Upper lobe of right lung (tissue), 1 donor: ENCODE measurements at regions not wholly inside any gene's neighbourhood (a gene's known extent, or its start where the extent isn't known, plus 50 kb on each side); places are given as distances from the start of the nearest gene placed in this dataset.
A peak's percentile ranks its signal among the peaks of the same experiment; 100 is the strongest.

ENCODE experiments used
- ATAC-seq: fragments of 200-7000 bp; cut with Tn5 transposase; one replicate; pipeline ENCODE4 v1.9.1; 2020; ENCODE audit warnings: mild to moderate bottlenecking, moderate library complexity
- DNase-seq: peaks from one replicate; pipeline ENCODE4 v3.0.0-alpha.2; 2020
- H3K27ac ChIP-seq: fragments of 200-600 bp; one replicate; pipeline ENCODE4 v1.8.0; 2022
- H3K27me3 ChIP-seq: fragments of 200-600 bp; one replicate; pipeline ENCODE4 v1.8.0; 2022; ENCODE audit warnings: mild to moderate bottlenecking
- H3K36me3 ChIP-seq: fragments of 200-600 bp; one replicate; pipeline ENCODE4 v1.8.0; 2022
- H3K4me1 ChIP-seq: fragments of 200-600 bp; one replicate; pipeline ENCODE4 v1.8.0; 2022
- H3K4me3 ChIP-seq: fragments of 200-600 bp; one replicate; pipeline ENCODE4 v1.8.0; 2022; ENCODE audit warnings: mild to moderate bottlenecking
- H3K9me3 ChIP-seq: fragments of 200-600 bp; one replicate; pipeline ENCODE4 v1.8.0; 2022
- intact Hi-C: fragments of 100-400 bp; cut with DNase I; formaldehyde crosslinking; loops from one replicate; pipeline ENCODE4 v1.11.0; 2022
- TF ChIP-seq, protein P1 (sequence below): fragments of 200-600 bp; IDR thresholded peaks from one replicate; pipeline ENCODE4 v1.8.0; 2022; ENCODE audit warnings: antibody characterized with exemption
- donor health status: DM: no; HTN: yes; CAD: no; lungs with severe emphysema.

DNA sequence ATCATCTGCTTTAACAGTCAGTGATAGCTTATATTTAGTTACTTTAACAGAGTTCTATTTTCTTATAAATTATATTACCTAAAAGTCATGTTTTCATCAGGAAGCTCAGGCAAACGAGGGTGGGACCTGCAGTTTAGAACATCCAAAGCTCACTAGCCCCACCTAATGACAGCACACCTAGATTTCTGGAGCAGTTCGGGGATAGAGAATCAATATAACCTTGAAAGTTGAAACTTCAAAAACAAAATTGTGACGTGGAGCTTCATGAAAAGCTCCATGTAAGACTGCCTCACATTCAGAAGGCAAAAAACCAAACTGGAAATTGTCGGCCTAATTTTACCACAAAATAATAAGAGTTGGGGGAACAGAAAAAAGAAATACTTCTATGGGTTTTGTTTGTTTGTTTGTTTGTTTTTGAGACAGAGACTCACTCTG, 185.9 kb upstream of the CCDC150 start:
- Histone ChIP-seq H3K4me3 (no peak overlapping the region), H3K27ac (no peak overlapping the region), H3K36me3 (no peaks in the 10 kb centered on the region), H3K4me1 (no peaks in the 10 kb centered on the region), H3K27me3 (peaks cover 4% of the 10 kb centered on the region), H3K9me3 (no peaks in the 10 kb centered on the region)
- no peak for DNase-seq
- TF ChIP-seq, protein P1, sequence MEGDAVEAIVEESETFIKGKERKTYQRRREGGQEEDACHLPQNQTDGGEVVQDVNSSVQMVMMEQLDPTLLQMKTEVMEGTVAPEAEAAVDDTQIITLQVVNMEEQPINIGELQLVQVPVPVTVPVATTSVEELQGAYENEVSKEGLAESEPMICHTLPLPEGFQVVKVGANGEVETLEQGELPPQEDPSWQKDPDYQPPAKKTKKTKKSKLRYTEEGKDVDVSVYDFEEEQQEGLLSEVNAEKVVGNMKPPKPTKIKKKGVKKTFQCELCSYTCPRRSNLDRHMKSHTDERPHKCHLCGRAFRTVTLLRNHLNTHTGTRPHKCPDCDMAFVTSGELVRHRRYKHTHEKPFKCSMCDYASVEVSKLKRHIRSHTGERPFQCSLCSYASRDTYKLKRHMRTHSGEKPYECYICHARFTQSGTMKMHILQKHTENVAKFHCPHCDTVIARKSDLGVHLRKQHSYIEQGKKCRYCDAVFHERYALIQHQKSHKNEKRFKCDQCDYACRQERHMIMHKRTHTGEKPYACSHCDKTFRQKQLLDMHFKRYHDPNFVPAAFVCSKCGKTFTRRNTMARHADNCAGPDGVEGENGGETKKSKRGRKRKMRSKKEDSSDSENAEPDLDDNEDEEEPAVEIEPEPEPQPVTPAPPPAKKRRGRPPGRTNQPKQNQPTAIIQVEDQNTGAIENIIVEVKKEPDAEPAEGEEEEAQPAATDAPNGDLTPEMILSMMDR, result peak; percentile 59
- intact Hi-C loops, result no loop called here
- peak; percentile 56 for ATAC-seq

GRCh38 chr2:196454492-196454891, 185.0 kb upstream of the CCDC150 start:
- no peak overlapping the region for H3K27ac ChIP-seq
- H3K36me3 ChIP-seq, result no peaks in the 10 kb centered on the region
- TF ChIP-seq, protein P1, result no peak
- peaks cover 4% of the 10 kb centered on the region for H3K27me3 ChIP-seq
- DNase-seq (no peak), ATAC-seq (no peak)
- H3K9me3 ChIP-seq, result no peaks in the 10 kb centered on the region
- intact Hi-C loops, result no loop called here
- no peak overlapping the region for H3K4me3 ChIP-seq
- H3K4me1 ChIP-seq, result no peaks in the 10 kb centered on the region

- no peaks in the 10 kb centered on the region for H3K36me3 ChIP-seq
- ATAC-seq (no peak), DNase-seq (no peak)
- intact Hi-C loops, result no loop called here
- H3K27me3 ChIP-seq, result no peaks in the 10 kb centered on the region
- H3K4me3 ChIP-seq, result no peak overlapping the region
- no peak overlapping the region for H3K27ac ChIP-seq
- TF ChIP-seq, protein P1, result no peak
- no peaks in the 10 kb centered on the region for H3K9me3 ChIP-seq
- no peaks in the 10 kb centered on the region for H3K4me1 ChIP-seq
Measured at GRCh38 chr2:196459539-196459938, 180.0 kb upstream of the CCDC150 start.

GRCh38 chr2:196463706-196464105, 175.8 kb upstream of the CCDC150 start:
- intact Hi-C loops, result no loop called here
- ATAC-seq, result no peak
- no peaks in the 10 kb centered on the region for H3K36me3 ChIP-seq

DNA sequence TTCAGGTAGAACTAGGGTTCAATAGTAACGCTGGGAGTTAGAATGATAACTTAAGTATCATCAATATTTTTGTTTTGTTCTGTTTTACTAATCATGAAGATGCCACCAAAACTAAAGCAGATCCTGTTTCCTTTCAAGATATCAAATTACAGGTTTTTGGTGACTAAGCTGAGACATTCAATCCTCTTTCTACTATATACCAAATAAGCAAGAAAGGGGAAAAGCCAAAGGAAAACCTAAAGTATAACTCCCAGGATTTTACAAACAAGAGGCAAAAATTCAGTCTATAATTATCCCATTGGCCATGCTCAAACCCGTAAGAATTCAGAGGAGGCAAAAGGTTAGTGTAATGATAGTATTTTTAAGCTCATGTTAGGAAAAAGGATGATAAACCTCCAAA, 175.2 kb upstream of the CCDC150 start:
- TF ChIP-seq, protein P1, result no peak
- Histone ChIP-seq H3K27me3 (no peaks in the 10 kb centered on the region), H3K9me3 (no peaks in the 10 kb centered on the region), H3K27ac (no peak overlapping the region), H3K4me3 (no peak overlapping the region), H3K36me3 (no peaks in the 10 kb centered on the region), H3K4me1 (no peaks in the 10 kb centered on the region)
- intact Hi-C loops, result no loop called here
- no peak for DNase-seq
- no peak for ATAC-seq

More at GRCh38 chr2:196463706-196464105, 175.8 kb upstream of the CCDC150 start:
- no peak for DNase-seq
- TF ChIP-seq, protein P1, result no peak
- H3K9me3 ChIP-seq, result no peaks in the 10 kb centered on the region
- no peak overlapping the region for H3K4me3 ChIP-seq
- no peaks in the 10 kb centered on the region for H3K27me3 ChIP-seq
- no peak overlapping the region for H3K27ac ChIP-seq
- no peaks in the 10 kb centered on the region for H3K4me1 ChIP-seq

DNA sequence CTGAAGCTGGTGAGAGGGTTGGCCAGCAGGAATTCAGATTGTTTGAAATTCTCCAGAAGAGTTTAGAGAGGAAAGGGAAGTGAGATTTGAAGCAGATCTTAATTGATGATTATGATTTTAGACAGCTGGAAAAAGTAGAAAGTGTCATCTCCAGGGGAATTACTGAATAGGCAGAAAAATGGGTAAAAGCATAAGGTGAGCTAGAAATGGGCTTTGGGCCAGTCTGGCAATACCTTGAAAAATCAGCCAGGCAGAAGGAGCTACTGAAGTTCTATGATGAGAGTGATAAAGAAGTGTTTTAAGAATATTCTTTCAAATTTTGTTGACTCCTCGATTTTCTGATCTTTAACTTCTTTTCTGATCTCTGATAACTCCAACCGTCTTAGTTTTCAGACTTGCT, 172.9 kb upstream of the CCDC150 start:
- intact Hi-C loops, result no loop called here
- Histone ChIP-seq H3K4me3 (no peak overlapping the region), H3K36me3 (no peaks in the 10 kb centered on the region), H3K9me3 (no peaks in the 10 kb centered on the region), H3K27ac (no peak overlapping the region), H3K4me1 (no peaks in the 10 kb centered on the region), H3K27me3 (no peaks in the 10 kb centered on the region)
- no peak for ATAC-seq
- TF ChIP-seq, protein P1, result no peak
- no peak for DNase-seq
